Neural progenitor cell (in vitro differentiated cells): ENCODE measurements at regions not wholly inside any gene's neighbourhood (a gene's known extent, or its start where the extent isn't known, plus 50 kb on each side); places are given as distances from the start of the nearest gene placed in this dataset.

Experiments
- EZH2 ChIP-seq: fragments of 200-600 bp; sonication (generic); IDR thresholded peaks from 2 replicates; pipeline ENCODE4 v1.6.1; 2017; ENCODE audit warnings: antibody characterized with exemption, mild to moderate bottlenecking, moderate library complexity
- EZH2phosphoT487 ChIP-seq: fragments of 200-600 bp; sonication (generic); IDR thresholded peaks from 2 replicates; pipeline ENCODE4 v1.6.1; 2017; ENCODE audit warnings: antibody characterized with exemption
- TF ChIP-seq, protein P1 (sequence below): fragments of 200-600 bp; sonication (generic); IDR thresholded peaks from 2 replicates; pipeline ENCODE4 v1.5.1; 2017; ENCODE audit warnings: antibody characterized with exemption, mild to moderate bottlenecking

DNA sequence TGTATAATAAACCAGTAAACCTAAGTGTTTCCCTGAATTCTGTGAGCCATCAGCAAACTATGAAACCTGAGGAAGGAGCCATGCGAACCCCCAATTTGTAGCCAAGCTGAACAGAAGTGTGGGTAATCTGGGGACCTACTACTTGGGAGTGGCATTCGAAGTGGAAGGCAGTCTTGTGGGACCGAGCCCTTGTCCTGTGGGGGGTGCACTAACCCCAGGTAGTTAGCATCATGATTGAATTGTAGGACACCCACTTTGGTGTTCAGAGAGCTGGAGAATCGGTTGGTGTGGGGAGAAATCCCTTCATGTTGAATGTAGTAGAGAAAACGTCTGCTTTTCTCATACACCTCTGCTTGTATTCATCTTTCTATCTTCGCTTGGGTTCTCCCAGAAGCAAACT lies 79.7 kb upstream of the CPHXL start:
- TF ChIP-seq, protein P1, sequence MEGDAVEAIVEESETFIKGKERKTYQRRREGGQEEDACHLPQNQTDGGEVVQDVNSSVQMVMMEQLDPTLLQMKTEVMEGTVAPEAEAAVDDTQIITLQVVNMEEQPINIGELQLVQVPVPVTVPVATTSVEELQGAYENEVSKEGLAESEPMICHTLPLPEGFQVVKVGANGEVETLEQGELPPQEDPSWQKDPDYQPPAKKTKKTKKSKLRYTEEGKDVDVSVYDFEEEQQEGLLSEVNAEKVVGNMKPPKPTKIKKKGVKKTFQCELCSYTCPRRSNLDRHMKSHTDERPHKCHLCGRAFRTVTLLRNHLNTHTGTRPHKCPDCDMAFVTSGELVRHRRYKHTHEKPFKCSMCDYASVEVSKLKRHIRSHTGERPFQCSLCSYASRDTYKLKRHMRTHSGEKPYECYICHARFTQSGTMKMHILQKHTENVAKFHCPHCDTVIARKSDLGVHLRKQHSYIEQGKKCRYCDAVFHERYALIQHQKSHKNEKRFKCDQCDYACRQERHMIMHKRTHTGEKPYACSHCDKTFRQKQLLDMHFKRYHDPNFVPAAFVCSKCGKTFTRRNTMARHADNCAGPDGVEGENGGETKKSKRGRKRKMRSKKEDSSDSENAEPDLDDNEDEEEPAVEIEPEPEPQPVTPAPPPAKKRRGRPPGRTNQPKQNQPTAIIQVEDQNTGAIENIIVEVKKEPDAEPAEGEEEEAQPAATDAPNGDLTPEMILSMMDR, result no peak
- no peak for TF ChIP-seq EZH2
- TF ChIP-seq EZH2phosphoT487, result no peak
